Activated CD4-positive, alpha-beta T cell treated with anti-CD3 and anti-CD28 coated beads, Interleukin-2, amount 50 U/mL, for 1 hour (primary cell): ENCODE measurements at regions not wholly inside any gene's neighbourhood (a gene's known extent, or its start where the extent isn't known, plus 50 kb on each side); places are given as distances from the start of the nearest gene placed in this dataset.

Source experiments
- DNase-seq: peaks from one replicate; pipeline ENCODE4 v3.0.0-alpha.2; 2020

DNA sequence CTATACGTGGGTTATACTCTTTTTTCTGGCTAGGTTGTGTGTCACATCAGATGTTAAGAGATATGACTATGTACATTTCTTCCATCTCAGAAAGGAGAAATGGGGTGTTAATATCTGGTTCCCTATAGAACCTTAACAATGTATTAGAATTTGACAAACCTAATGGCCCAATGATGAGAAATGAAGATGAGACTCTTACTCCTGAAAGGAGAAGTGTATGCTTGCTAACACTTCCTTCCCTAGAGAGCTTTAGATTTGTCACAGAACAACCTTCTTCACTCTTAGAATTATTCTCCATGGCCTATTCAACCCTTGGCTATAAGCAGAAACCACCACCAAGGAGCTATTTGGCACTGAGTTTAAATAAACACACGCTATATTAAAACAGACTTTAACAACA lies 839.6 kb downstream of the GALC start:
- no peak for DNase-seq

DNA sequence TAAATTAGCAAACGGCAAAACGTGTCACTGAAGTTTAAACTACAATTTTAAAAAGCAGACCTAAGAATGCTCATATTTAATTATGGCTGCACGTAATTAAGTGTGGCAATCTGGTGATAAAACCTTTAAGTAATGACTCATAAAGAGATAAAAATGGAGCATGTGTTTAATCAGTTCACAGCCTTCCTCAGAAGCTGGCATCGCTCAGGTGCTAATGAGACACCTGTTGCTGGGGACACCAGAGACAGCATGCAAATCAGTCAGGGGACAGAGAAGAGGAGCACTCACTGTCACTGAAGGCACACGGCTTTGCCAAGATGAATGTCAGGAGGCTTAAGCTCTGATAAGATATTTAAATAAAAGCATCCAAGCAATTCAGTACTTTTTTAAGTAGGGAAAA lies 840.3 kb downstream of the GALC start:
- DNase-seq = no peak

DNA sequence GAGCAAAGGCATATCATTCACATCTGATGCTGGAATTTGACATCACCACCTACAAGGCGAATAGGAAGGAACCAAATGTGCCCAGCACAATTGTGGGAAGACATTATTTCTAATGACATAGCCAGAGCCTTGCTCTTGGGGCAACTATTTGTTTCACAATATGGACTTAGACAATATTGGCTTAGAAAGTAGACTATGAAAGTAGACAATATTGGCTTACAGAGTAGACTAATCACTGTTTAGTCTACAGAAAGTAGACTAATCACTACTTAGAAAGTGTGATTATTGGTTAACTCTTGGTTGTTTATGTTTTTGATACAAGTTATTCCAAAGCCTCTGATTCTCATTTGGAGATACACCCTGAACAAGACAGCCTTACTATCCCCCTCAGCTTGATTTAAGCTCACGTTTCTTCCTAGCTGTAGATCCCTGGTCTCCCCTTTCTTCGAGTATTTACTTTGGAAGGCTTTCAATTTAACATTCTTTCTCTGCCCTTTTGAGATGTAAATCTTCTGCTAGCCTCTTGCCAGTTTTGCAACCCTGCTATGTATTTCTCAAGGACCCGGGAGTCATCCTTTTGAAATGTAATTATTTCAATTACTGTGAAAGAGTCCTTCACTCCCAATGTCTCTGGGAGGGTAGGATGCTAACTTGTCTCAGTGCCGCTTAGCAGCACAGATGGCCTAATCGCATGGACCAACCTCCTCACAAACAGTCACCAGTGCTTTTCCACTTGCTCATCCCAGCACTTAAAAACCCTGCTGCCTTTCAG lies 843.2 kb downstream of the GALC start:
- DNase-seq = no peak

DNA sequence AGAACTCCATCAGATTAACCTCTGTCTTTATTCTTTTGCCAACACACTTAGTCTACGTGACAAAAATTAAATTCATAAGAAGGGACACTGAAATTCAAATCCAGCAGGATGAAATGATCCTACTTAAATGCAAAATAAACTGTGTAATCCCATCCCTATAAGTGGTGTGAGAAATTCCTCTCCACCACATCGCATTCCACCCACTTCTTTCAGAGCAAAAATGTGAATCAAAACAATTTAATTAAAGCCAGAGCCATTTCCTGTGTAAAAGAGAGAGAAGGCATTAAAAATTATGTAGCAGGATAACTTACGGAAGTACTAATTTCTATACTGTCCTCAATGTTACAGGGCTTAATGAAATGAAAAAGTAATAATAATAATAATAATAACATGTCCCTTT lies 844.3 kb downstream of the GALC start:
- DNase-seq = no peak

DNA sequence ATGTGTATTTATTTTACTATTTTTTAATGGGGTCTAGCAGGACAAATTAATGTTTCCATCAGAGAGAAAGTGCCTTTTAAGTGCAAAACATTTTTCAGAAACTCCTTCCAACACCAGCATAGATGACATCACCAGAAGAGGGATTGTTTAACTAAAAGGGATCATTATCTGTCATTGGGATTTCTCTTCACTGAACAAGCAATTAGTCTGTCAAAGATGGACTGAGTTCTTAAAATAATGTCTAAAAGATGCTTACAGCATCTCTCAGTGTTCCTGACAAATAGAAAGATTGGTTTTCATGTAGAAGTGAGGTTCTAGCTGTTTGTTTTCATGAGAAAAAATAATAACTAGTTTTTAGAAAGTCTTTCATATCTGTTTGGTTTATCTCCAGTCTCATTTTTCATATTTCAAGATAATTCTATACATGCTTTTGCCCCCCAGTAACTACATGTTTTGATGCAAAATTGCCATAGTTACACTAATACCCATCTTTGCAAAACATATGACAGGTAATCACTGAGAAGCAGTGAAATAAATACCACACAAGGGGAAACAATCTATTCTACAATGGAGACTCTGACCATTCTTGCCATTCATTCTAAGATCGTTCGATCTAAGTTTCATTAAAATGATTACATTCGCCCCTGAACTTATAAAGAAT lies 850.3 kb downstream of the GALC start:
- DNase-seq = no peak

DNA sequence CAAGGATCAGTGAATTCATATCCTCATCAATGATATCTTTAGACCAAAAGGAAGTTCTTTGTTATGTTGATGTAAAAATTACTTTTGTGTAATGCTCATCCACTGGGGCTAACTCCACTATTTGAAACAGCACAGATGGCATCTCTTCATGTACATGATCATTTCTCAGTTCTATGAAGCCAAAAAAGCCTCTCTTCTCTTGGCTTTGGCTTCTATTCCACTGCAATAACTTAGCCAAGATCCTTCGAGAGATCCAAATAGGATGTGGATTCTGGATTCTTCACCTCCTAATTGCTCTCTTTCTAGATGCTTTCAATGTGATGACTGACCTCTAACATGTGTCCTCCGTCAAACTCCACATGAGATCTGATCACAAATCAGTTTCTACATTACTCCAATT lies 851.2 kb downstream of the GALC start:
- DNase-seq = no peak

DNA sequence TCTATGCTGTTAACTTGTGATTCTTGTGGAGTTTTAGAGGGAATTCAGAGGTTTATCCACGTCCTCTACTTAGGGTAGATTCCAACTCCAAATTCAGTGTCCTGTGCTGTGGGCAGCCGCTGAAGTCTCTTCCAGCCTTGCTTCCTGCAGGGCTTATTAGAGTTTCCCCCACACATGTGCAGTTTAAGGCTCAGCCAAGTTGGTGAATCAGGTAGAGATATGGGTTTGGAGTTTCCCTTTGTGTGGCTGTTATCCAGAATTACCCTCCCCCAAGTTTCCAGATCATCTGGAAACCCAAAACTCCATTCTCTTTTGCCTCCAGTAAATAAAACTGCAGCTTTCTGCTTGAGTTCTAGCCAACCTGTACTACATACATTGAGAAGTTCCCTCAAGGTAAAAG lies 853.7 kb downstream of the GALC start:
- DNase-seq = no peak

DNA sequence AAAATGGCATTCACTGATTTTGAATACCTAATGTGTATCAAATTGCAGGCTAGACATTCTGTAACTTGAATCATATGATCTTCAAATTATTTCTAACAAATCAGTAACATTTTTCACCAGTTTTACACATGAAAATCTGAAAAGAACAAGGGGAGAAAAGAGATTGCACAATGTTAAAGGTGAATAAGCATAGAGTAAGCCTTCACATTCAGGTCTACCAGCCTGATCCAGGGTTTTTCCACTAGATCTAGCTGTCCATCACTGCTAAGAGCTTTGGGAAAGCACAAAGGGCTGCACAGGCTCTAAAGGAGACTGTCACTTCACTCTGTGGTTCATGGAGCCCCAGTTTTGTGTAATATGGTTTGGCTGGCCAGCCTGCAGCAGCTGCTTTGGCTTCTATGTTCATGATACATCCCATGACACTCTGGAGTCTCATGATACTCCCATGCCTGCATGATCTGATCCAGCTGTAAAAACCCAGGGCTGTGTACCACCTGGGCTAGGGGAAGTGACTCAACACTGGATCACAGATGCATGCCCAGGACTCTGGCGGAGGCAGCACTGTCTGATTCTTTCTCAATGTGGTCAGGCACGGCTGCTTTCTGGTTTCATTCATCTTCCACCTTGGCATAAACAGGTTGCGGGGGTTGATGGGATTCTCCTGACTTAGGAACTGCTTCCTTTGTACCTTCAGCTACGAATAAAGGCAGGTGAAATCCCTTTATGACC lies 859.7 kb downstream of the GALC start:
- DNase-seq = no peak

DNA sequence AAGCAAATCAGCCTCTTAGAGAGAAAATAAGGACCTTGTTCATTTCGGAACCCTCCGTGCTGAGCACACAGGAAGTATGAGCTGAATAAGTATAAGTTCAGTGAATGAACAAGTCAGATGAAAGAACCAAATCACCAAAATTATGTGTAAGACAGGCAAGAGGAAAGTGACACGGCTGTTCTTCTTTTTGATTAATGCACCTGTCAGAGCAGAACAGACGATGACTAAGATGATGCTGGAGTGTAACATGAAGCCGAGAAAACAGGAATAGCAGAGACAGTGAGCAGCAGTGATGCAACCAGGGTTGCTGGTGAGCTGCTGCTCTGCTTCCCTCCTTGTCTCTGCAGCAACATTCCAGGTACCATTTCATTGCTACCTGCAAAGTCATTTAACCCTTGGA lies 861.1 kb downstream of the GALC start:
- DNase-seq = no peak

DNA sequence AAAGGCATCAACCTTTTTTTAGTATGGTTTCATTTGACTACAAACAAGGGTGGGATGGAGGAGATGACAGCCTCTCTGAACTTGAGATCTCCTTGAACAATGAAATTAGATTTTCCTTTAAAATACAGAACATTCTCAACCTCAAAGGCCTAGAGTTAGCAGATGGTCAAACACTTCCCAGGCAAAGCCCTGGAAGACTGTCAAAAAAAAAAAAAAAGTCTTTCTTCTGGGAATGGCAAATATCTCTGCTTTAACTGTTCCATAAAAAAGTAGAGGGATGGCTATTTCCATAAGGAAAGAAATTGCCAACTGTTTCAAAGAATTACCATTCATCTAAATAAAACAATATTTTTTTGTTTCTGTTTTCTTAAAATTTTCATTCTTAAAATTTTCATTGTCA lies 870.8 kb downstream of the GALC start:
- DNase-seq = no peak

DNA sequence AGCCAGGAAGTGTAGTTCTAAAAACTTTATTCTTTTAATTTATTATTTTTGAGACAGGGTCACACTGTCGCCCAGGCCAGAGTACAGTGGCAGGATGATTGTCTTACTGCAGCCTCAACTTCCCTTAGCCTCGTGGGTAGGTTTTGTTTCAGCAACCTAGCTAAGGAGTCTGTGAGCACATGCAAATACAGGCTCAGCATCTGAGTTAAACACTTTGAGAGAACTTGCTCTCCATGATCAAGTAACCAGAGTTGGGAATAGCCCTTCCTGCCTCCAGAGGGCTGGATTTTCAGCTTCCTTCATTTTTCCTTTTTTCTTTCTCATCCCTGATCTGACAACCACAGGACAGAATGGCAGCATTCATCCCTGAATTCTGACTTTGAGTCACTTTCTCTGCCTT lies 871.3 kb downstream of the GALC start:
- DNase-seq = no peak

DNA sequence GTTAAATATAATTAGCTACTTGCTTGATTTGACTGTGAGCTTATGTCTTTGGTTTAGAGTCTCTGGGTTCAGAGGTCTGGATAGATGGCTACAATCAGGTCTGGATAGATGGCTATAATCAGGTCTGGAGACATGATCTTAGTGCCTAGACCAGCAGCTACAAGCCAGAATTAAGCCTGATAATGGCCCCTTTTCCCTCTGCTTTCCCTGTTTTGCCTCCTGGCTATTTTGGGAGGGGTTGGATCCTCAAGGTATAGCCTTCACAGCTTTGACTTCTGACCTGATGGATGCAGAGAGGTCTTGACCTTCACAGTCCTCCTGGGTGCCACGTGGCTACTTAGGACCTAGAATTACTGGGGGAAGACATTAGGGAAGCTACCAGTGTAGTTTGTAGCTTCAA lies 877.7 kb downstream of the GALC start:
- no peak for DNase-seq

DNA sequence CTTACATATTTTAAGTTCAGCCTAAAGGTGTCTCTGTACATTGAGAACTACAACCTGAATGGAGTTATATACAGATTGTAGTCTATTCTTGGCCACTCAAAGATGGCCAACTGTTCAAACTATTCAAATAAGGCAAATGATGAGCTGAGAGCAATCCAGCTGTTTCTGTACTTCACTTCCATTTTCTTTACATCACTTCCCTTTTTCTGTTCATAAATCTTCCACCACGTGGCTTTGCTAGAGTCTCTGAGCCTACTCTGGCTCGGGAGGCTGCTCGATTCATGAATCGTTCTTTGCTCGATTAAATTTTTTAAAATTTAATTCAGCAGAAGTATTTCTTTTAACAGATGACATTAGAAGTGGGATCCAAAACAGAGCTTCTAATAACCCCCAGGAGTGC lies 879.7 kb downstream of the GALC start:
- no peak for DNase-seq

DNA sequence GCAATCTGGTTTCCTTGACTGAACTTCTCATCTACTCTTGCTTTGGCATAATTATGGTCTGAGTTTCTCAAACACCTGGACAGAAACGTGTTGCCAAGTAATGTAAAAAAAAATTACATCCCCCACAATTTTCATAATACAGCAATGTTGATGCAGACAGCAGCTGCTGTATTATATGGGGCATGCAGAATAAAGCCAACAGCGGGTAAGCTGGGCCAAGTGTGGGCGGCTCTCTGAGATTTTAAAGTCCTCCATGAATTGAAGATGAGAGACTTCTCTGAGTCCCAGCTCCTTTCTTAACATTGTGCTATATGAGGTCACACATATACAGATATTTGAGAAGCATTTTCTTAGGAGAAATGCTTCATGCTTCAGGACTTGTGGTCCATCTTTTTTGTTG lies 881.2 kb downstream of the GALC start:
- no peak for DNase-seq

DNA sequence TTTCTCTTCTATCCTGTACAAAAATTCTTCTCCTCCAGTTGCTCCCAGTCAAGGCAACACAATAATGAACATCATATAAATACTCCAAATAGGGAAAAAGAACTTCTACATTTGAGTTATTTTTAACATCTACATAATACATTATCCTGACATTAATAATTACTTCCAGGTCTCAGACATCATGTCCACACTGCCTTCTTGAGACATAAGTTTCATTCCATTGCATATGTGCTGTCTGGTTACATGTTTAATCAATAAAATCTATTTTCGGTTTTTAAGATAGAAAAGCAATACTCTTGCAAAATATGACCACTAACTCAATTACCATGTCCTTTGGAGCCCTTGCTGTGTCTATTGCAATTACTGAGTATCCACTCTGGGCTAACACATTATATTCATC lies 881.9 kb downstream of the GALC start:
- no peak for DNase-seq

DNA sequence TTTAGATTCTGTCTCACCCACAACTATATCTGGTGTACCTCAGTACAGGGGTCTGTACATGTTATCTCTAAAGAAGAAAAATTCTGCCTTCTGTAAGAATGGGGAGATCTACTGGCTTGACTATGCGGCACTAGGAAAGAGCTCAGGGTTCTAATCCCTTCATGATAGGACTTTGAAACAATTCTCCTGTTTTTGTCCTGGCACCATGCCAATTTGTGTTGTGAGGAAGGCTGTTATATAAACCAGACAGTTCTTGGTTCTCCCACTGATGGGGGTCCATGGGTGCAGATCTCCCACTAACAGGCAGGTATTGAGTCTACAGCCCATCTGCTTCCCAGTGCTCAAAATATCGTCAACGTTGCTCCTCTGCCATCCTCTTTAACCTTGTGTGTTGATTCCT lies 883.7 kb downstream of the GALC start:
- no peak for DNase-seq

DNA sequence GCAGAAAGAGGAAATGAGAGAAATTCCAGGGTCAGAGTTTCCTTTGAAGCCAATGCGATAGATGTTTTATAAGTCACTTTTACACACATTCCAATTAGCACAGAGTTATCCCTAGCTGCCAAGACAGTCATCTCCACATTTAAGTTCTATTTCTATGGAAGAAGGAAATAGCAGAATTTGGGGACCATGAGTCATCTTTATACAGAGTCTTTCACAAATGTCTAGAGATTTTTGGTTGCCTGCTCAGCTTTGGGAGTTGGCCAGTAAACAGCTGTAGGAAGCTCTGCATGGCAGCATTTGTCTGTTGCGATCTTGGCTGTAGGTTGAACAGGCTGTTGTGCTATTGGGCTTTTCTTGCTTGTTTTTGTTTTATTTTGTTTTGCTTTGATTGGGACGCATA lies 884.3 kb downstream of the GALC start:
- DNase-seq = no peak

DNA sequence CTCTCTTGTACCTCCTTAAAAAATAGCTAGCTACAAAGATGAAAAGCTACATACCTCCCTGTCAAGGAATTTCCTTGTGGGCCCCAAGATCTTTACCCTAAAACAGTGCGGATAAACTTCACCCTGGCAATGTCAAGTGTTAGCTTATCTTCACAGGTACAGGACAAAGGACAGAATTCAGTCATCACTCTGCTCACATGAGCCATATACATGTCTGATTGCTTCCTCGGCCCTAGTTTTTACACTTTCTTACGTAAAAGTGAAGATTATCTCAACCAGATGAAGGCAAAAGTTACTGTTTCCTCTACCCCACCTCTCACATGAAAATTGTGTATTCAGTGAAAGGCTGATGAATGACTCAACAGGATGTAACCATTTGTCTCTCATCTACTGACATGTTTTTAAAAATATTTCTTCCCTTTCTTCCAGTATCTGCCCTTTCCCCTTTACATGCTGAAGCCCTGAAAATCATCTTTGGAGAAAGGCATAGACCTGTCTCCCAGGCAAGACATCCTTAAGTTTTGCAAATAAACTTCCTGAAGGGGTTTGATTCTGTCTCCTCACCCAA lies 890.1 kb downstream of the GALC start:
- no peak for DNase-seq

DNA sequence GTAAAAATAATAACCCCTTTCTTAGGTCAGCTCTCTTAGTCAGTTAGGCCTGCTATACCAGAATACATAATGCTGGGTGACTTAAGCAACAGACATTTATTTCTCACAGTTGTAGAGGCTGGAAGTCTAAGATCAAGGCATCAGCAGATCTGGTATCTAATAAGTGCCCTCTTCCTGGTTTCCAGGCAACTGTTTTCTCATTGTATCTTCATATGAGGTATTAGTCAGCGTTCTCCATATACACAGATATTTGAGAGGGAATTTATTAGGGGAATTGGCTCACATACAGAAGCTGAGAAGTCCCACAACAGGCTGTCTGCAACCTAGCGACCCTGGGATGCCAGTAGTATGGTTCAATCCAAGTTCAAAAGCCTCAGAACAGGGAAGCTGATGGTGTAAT lies 896.0 kb downstream of the GALC start:
- DNase-seq = no peak

DNA sequence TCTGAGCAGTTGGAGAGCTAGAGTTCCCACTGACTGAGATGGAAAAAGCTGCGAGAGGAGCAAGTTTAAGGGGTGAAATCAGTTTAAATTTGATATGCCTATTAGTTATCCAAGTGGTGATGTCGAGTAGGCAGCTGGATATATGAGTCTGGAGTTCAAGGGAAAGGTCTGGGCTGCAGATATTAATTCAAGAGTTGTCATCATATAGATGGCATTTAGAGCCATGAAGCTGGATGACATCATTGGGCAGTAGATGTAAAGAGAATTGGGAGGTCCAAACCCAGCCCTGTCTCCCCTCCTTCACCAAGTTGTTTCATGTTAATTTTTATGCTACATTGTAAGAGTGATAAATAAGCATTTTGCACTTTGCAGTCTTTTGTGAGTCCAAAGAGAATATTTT lies 898.1 kb downstream of the GALC start:
- no peak for DNase-seq

DNA sequence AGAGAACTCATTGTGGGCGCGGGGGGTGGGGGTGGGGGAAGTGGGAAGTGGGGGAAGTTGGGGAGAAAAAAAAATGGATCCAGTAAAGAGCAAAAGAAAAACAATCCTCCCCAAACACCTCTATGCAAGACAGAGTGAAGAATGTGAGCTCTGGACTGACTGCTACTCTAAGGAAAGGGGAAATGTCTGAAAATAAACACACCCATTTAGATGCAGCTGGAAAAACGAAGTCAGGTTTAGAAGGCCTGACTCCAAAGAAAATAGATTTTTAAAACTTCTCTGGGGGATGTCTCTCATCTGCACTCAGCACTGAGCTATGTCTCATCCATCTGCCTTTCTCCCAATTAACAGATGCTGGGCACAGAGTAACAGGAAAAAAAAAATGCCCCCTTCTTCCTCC lies 904.4 kb downstream of the GALC start:
- DNase-seq = no peak

DNA sequence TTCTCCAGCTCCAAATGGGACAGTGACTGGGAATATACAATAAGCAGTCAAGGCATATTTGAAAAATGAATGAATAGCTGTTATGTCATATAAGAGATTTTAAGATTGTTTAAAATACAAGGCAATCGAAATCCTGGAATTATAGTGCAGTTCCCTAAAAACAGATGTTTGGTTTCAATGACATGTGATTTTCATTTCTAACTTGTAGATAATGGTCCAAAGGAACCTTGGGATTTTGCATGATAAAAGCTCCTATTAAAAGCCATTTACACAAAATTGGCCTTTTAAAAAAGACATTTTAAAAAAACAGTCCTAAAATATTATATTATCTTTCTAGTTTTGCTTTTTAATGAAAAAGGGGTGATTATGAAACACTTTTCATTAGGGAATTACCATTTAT lies 905.1 kb downstream of the GALC start:
- DNase-seq = no peak

DNA sequence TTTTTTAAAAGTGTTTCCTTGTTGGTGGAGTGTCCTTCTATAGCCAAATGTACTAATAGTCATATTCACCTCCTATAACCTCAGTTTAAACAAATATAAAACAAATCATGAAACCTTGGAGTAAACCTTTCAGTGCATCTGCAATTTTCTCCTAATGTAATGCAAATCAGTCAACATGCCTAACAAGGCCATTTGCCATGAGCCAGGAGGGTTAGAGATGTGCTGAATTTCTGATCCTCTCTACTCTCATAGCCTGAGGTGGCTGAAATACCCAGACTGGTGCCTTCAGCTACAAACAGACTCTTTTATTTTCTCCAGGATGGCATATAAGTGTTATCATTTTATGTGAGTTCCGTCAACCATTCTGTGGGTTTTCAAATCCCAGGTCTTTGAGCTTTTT lies 908.1 kb downstream of the GALC start:
- DNase-seq = no peak

DNA sequence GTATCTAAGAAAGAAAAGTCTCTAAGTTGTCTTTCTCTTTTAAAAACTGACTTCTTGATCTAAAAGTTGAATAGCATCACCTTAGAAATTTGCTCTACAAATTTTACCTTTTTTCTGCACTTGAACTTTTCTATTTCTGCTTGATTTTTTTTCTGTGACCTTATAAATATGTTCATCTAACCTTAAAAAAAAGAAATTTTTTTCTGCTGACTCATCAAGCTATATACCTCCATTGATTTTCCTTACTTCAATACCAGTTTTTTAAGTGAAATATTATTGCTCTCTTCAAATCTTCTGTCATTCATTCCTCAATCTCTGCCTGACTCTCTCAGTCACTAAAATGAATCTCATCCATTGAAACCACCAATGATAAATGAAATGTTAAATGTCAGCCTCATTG lies 910.1 kb downstream of the GALC start:
- no peak for DNase-seq
